Endothelial cell of umbilical vein (primary cell): ENCODE measurements at regions not wholly inside any gene's neighbourhood (a gene's known extent, or its start where the extent isn't known, plus 50 kb on each side); places are given as distances from the start of the nearest gene placed in this dataset.

ENCODE experiments used
- BruUV-seq: library from RNA; stranded (reverse); fragments of 400-500 nt; replicated peaks from 2 replicates; lab custom pipeline; 2021; lab: Mats Ljungman, UMichigan
- CTCF ChIA-PET: fragments of 300-600, 350-600 bp; sonication (Branson Sonifier 250); formaldehyde crosslinking; loops from one replicate; lab custom pipeline; 2021; ENCODE audit warnings: antibody characterized with exemption, inconsistent platforms; lab: Charles Lee
- POLR2A ChIA-PET: fragments of 300-600, 350-600 bp; sonication (Branson Sonifier 250); formaldehyde crosslinking; loops from one replicate; lab custom pipeline; 2021; ENCODE audit warnings: antibody characterized with exemption, inconsistent platforms; lab: Charles Lee
- DNase-seq: peaks from one replicate; pipeline ENCODE4 v3.0.0-alpha.2; 2011; ENCODE audit warnings: low read depth, low spot score
- FAIRE-seq: peaks from 2 replicates; lab custom pipeline; 2011; peaks lifted over from hg19 to GRCh38; lab: Jason Lieb, UNC
- H2AFZ ChIP-seq: 2 replicates; pipeline ENCODE4 v1.6.0; 2012; ENCODE audit warnings: low read depth, low read length, control low read depth, inconsistent platforms
- H3K27ac ChIP-seq: 2 replicates; pipeline ENCODE4 v1.5.1; 2011; ENCODE audit warnings: low read depth, mild to moderate bottlenecking, control low read depth, low read length, moderate library complexity; ENCODE audit not compliant: insufficient read depth
- H3K27me3 ChIP-seq, 2 experiments: 2 replicates each; pipeline versions ENCODE4 v1.6.0 to v1.6.1; 2011; ENCODE audit warnings: low read length in 2 of 2, mixed read lengths in 1 of 2; ENCODE audit not compliant: control insufficient read depth in 2 of 2, insufficient read depth in 2 of 2
- H3K36me3 ChIP-seq, 2 experiments: 2 replicates in 1 of 2; 3 replicates in 1 of 2; pipeline ENCODE4 v1.5.1; 2011; ENCODE audit warnings: low read length in 2 of 2, mild to moderate bottlenecking in 1 of 2, moderate library complexity in 1 of 2; ENCODE audit not compliant: control insufficient read depth in 2 of 2, insufficient read depth in 2 of 2; ENCODE audit errors: extremely low read depth in 1 of 2
- H3K4me1 ChIP-seq: 3 replicates; pipeline ENCODE4 v1.5.1; 2011; ENCODE audit warnings: mild to moderate bottlenecking, low read length; ENCODE audit not compliant: control insufficient read depth, insufficient read depth; ENCODE audit errors: extremely low read depth
- H3K4me2 ChIP-seq: 2 replicates; pipeline ENCODE4 v1.6.1; 2011; ENCODE audit warnings: low read length, control low read depth, mixed read lengths; ENCODE audit not compliant: insufficient read depth
- H3K4me3 ChIP-seq, 3 experiments: fragments of 200-600 bp in 1 of 3; sonication (generic), shearing (Covaris generic) in 1 of 3; replicated peaks in 1 of 3; 2 replicates each; pipeline ENCODE4 v1.5.1; 2011 to 2016; ENCODE audit warnings: control low read depth in 3 of 3, low read length in 3 of 3, mild to moderate bottlenecking in 2 of 3, inconsistent platforms in 1 of 3, low read depth in 1 of 3, moderate library complexity in 1 of 3; ENCODE audit not compliant: insufficient read depth in 1 of 3
- H3K79me2 ChIP-seq: 2 replicates; pipeline ENCODE4 v1.6.0; 2012; ENCODE audit warnings: low read length, inconsistent platforms; ENCODE audit not compliant: control insufficient read depth, insufficient read depth
- H3K9ac ChIP-seq: replicated peaks from 2 replicates; pipeline ENCODE3; 2011; ENCODE audit warnings: low read length, control low read depth; ENCODE audit not compliant: insufficient read depth; ENCODE audit errors: extremely low read depth
- H3K9me1 ChIP-seq: replicated peaks from 3 replicates; pipeline ENCODE4 v1.6.0; 2011; ENCODE audit warnings: mild to moderate bottlenecking, low read length; ENCODE audit not compliant: control insufficient read depth, insufficient read depth; ENCODE audit errors: extremely low read depth
- H3K9me3 ChIP-seq: replicated peaks from 2 replicates; pipeline ENCODE4 v1.5.1; 2012; ENCODE audit warnings: low read length, inconsistent platforms; ENCODE audit not compliant: control insufficient read depth, insufficient read depth
- H4K20me1 ChIP-seq: replicated peaks from 2 replicates; pipeline ENCODE3; 2011; ENCODE audit warnings: mild to moderate bottlenecking, low read length; ENCODE audit not compliant: control insufficient read depth, insufficient read depth; ENCODE audit errors: extremely low read depth
- CTCF ChIP-seq, 2 donors: IDR thresholded peaks; 1 replicate in 1 of 2; 2 replicates in 1 of 2; pipeline ENCODE4 v1.5.1; 2011; ENCODE audit warnings: low read length in 2 of 2, mild to moderate bottlenecking in 2 of 2, moderate library complexity in 2 of 2, control low read depth in 1 of 2, inconsistent platforms in 1 of 2, low read depth in 1 of 2; ENCODE audit not compliant: insufficient read depth in 1 of 2; ENCODE audit errors: extremely low read depth in 1 of 2
- EZH2 ChIP-seq: IDR thresholded peaks from 2 replicates; pipeline ENCODE4 v1.6.1; 2012; ENCODE audit warnings: borderline replicate concordance, low read depth, mild to moderate bottlenecking, moderate library complexity, low read length, inconsistent platforms; ENCODE audit not compliant: severe bottlenecking
- FOS ChIP-seq: IDR thresholded peaks from 2 replicates; pipeline ENCODE4 v1.6.1; 2011; ENCODE audit warnings: mild to moderate bottlenecking, low read length, moderate library complexity, borderline replicate concordance; ENCODE audit not compliant: insufficient read depth
- GATA2 ChIP-seq: IDR thresholded peaks from 2 replicates; pipeline ENCODE4 v1.7.0; 2011; ENCODE audit warnings: low read depth, mild to moderate bottlenecking, moderate library complexity, mixed read lengths, low read length; ENCODE audit not compliant: insufficient read length, insufficient read depth
- JUN ChIP-seq: IDR thresholded peaks from 2 replicates; pipeline ENCODE4 v1.6.1; 2011; ENCODE audit warnings: borderline replicate concordance, low read depth; ENCODE audit not compliant: insufficient read length, insufficient read depth
- MAX ChIP-seq: IDR thresholded peaks from 2 replicates; pipeline ENCODE4 v1.6.1; 2011; ENCODE audit not compliant: insufficient read depth, insufficient read length
- MYC ChIP-seq: IDR thresholded peaks from one replicate; pipeline ENCODE4 v1.6.1; 2011; ENCODE audit warnings: mild to moderate bottlenecking, low read depth, low read length
- POLR2A ChIP-seq: IDR thresholded peaks from 2 replicates; pipeline ENCODE4 v1.6.1; 2012; ENCODE audit warnings: low read depth, mild to moderate bottlenecking, control low read depth, low read length
- POLR2AphosphoS5 ChIP-seq: IDR thresholded peaks from 2 replicates; pipeline ENCODE4 v1.6.1; 2012; ENCODE audit warnings: low read depth, mild to moderate bottlenecking, control low read depth, low read length, moderate library complexity; ENCODE audit not compliant: insufficient read depth
- dilution Hi-C: fragments of 300-500 bp; cut with MboI; formaldehyde crosslinking; loops from one replicate; pipeline ENCODE4 v1.15.0; 2019; ENCODE audit warnings: low sequenced_read_pairs; ENCODE audit not compliant: extremely low pct_ligation_motif_present
- intact Hi-C: fragments of 100-400 bp; cut with micrococcal nuclease; formaldehyde crosslinking; loops from one replicate; pipeline ENCODE4 v1.10.0; 2022

- DNase-seq, result no peak
- BruUV-seq, result no TSS peak
Observed at GRCh38 chr1:218829097-218829496, 344.6 kb upstream of the LYPLAL1 start.

GRCh38 chr1:218835609-218836008 lies 338.1 kb upstream of the LYPLAL1 start:
- ChIA-PET POLR2A (interaction anchor here (0.6 kb wide), 1 partner anchor 305 kb away, joined by 4 read pairs; no protein-coding TSS in a partner anchor), CTCF (no interaction called here)
- no peak overlapping the region for H3K4me3 ChIP-seq
- dilution Hi-C loops, result no loop called here
- no peak overlapping the region for H2AFZ ChIP-seq
- intact Hi-C loops, result no loop called here
- H4K20me1 ChIP-seq, result no peaks in the 10 kb centered on the region
- H3K27ac ChIP-seq, result no peak overlapping the region
- no peaks in the 10 kb centered on the region for H3K4me1 ChIP-seq
- TF ChIP-seq POLR2A (no peak), MAX (no peak), GATA2 (no peak), EZH2 (no peak), FOS (no peak), CTCF (IDR thresholded peaks at IDR 0.05; ENCODE audit: extremely low read depth in 1 of 2, insufficient read depth in 1 of 2, low read depth in 1 of 2, low read length in 2 of 2) (no peak), MYC (no peak), POLR2AphosphoS5 (no peak), JUN (no peak)
- no peaks in the 10 kb centered on the region for H3K27me3 ChIP-seq
- H3K4me2 ChIP-seq, result no peak overlapping the region
- H3K36me3 ChIP-seq, result no peaks in the 10 kb centered on the region
- no peak for FAIRE-seq
- H3K9me3 ChIP-seq, result no peaks in the 10 kb centered on the region
- H3K79me2 ChIP-seq, result no peaks in the 10 kb centered on the region
- no peak overlapping the region for H3K9ac ChIP-seq
- no peaks in the 10 kb centered on the region for H3K9me1 ChIP-seq
- no peak for DNase-seq
- BruUV-seq, result no TSS peak

More at GRCh38 chr1:218829097-218829496, 344.6 kb upstream of the LYPLAL1 start:
- H3K4me2 ChIP-seq, result no peak overlapping the region
- no peaks in the 10 kb centered on the region for H3K4me1 ChIP-seq
- ChIA-PET CTCF (interaction anchor here (1.3 kb wide), 1 partner anchor 491 kb away, joined by 3 read pairs; no protein-coding TSS in a partner anchor), POLR2A (no interaction called here)
- H3K9me3 ChIP-seq, result no peaks in the 10 kb centered on the region
- TF ChIP-seq FOS, result no peak
- no peak for TF ChIP-seq MYC
- TF ChIP-seq MAX, result no peak
- no peak for TF ChIP-seq POLR2AphosphoS5
- no peak for TF ChIP-seq EZH2
- FAIRE-seq, result no peak
- no peaks in the 10 kb centered on the region for H3K79me2 ChIP-seq
- no peak overlapping the region for H3K9ac ChIP-seq
- H3K27ac ChIP-seq, result no peak overlapping the region
- no peaks in the 10 kb centered on the region for H3K9me1 ChIP-seq
- intact Hi-C loops (no loop called here), dilution Hi-C loops (no loop called here)
- no peak overlapping the region for H3K4me3 ChIP-seq
- H2AFZ ChIP-seq, result no peak overlapping the region
- no peaks in the 10 kb centered on the region for H3K27me3 ChIP-seq
- no peaks in the 10 kb centered on the region for H4K20me1 ChIP-seq
- H3K36me3 ChIP-seq, result no peaks in the 10 kb centered on the region
